ENCODE measurements at regions not wholly inside any gene's neighbourhood (a gene's known extent, or its start where the extent isn't known, plus 50 kb on each side); places are given as distances from the start of the nearest gene placed in this dataset.

DNA sequence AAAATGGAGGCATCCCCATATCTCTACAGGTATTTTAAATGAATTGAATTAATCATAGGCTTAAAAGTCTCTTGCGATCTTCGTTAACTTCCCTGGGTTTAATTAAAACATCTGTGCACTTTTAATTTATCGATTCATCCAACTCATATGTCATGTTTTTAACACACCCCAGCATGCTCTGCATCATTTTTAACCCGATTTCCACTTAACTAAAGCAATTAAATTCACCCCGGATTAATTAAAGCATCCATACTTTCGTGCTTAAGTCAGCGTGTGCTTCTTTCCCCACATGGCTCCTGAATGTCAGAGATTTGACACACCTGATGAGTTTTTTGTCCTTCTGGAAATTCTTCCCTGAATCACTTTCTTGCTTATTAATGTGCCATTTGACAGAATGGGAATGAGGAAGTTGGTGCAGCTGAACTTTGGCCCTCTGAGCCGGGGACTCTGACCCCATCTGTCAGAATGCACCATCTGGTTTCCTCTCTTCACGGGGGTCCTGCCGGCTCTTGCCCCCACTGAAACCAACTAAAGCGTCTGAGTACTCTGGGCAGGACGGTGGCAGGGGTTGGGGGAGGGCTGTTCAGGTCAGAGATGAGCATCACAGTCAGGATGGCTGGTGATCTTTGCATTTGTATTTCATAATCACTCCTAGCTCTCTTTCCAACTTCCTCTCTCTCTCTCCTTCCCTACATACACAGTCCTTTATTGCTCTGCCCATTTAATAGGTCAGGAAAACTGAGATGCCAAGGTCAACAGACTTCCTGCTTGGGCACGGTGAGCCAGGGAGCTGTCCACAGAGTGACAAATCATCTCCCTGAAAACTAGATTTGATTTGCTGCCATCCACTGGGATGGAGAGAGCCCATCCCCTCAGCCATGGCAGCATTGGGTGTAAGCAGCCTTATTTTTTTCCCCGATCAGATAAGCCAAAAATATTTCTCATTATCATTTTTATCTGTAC, 180.3 kb upstream of the WWC1 start:
- TF ChIP-seq POLR2A (IDR thresholded peaks at IDR 0.05): no peak
- TF ChIP-seq CTCF (IDR thresholded peaks at IDR 0.05): no peak
- intact Hi-C loops (cut with DNase I): loop anchor here in 1 of 2 donors (10.0 kb wide), 1 partner anchor 114 kb away; no protein-coding TSS in a partner anchor
- ATAC-seq (no peak), DNase-seq (no peak)
- Histone ChIP-seq H3K4me1 (no peaks in the 10 kb centered on the region), H3K4me3 (no peak overlapping the region), H3K36me3 (no peaks in the 10 kb centered on the region), H3K27me3 (no peaks in the 10 kb centered on the region), H3K27ac (no peak overlapping the region), H3K9me3 (no peaks in the 10 kb centered on the region)
- WGBS (ENCODE audit: insufficient coverage, low coverage, low lambda C conversion rate, missing lambda C conversion rate): 58% methylated on average over 12 of the region's 14 CpGs

DNA sequence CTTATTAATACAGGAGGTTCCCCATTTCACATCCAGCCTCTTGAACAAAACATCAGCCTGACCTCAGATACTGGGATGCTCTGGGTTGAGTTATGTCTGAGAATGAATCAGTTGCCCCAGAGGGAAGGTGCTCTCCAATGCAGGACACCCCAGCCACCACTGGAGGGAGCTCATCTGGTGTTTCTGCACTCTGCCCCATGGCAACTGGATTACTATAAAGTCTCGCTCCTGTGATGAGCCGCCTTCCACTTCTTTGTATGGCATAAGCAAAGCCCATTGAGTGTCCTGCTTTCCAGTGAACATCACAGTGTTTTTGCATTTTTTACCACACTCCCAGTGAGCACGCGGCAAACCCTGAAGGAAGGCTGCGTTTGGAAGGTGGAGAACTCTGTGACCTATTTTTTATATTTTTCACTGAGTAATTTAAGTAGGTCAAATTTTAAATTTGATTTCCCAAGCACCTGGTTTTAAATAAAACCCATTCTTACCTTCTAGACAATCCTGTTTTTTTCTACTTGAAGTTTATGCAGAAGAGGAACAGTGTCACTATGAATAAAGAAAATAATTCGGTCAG, 176.9 kb upstream of the WWC1 start:
- Histone ChIP-seq H3K27ac (no peak overlapping the region), H3K27me3 (no peaks in the 10 kb centered on the region), H3K36me3 (no peaks in the 10 kb centered on the region), H3K4me1 (no peaks in the 10 kb centered on the region), H3K4me3 (no peak overlapping the region), H3K9me3 (no peaks in the 10 kb centered on the region)
- WGBS (ENCODE audit: insufficient coverage, low coverage, low lambda C conversion rate, missing lambda C conversion rate): 70% methylated on average over 6 of the region's 6 CpGs
- TF ChIP-seq POLR2A (IDR thresholded peaks at IDR 0.05): no peak
- TF ChIP-seq CTCF (IDR thresholded peaks at IDR 0.05): peak; percentile 71 to 81 (median 78)
- DNase-seq (peak; percentile 60 to 72 (median 66)), ATAC-seq (peak; percentile 96 to 99 (median 98))
- intact Hi-C loops (cut with DNase I): loop anchor here in 1 of 2 donors (10.0 kb wide), 1 partner anchor 110 kb away; no protein-coding TSS in a partner anchor

GRCh38 chr5:168117469-168117868, 174.0 kb upstream of the WWC1 start:
- Histone ChIP-seq H3K27me3 (no peaks in the 10 kb centered on the region), H3K4me3 (no peak overlapping the region), H3K27ac (no peak overlapping the region), H3K36me3 (no peaks in the 10 kb centered on the region), H3K4me1 (no peaks in the 10 kb centered on the region), H3K9me3 (no peaks in the 10 kb centered on the region)
- DNase-seq (no peak), ATAC-seq (no peak)
- TF ChIP-seq POLR2A (IDR thresholded peaks at IDR 0.05) (no peak), CTCF (IDR thresholded peaks at IDR 0.05) (no peak)
- intact Hi-C loops (cut with DNase I): loop anchor here in 1 of 2 donors (10.0 kb wide), 1 partner anchor 107 kb away; no protein-coding TSS in a partner anchor
- 93% methylated on average over 5 of the region's 5 CpGs for WGBS (ENCODE audit: insufficient coverage, low coverage, low lambda C conversion rate, missing lambda C conversion rate)

DNA sequence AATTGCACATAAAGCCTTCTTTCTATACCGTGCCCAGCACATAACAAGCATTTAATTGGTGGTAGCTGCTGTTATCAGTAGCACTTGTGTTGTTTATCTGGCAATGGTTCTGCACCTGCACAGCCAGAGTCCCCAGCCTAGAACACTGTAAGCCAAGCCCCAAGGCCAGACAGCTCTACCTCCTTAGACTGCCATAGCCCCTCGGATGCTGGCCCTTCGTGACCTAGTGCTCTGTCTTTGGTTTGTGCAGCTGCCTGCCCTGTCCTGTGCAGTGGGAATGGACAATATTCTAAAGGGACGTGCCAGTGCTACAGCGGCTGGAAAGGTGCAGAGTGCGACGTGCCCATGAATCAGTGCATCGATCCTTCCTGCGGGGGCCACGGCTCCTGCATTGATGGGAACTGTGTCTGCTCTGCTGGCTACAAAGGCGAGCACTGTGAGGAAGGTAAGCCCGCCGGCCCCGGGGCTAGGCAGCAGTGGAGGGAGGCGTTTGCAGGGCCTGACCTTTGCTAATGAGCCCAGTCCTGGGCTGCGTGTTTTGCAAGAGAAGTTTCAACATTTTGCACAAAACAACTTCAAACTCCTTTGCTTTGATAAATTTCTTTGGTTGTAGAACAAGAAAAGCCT, 173.3 kb upstream of the WWC1 start:
- TF ChIP-seq CTCF (IDR thresholded peaks at IDR 0.05) (no peak), POLR2A (IDR thresholded peaks at IDR 0.05) (no peak)
- intact Hi-C loops (cut with DNase I): loop anchor here in 1 of 2 donors (10.0 kb wide), 1 partner anchor 107 kb away; no protein-coding TSS in a partner anchor
- Histone ChIP-seq H3K27me3 (no peaks in the 10 kb centered on the region), H3K4me1 (no peaks in the 10 kb centered on the region), H3K36me3 (no peaks in the 10 kb centered on the region), H3K9me3 (no peaks in the 10 kb centered on the region), H3K4me3 (no peak overlapping the region), H3K27ac (no peak overlapping the region)
- WGBS (ENCODE audit: insufficient coverage, low coverage, low lambda C conversion rate, missing lambda C conversion rate): 44% methylated on average over 8 of the region's 16 CpGs
- ATAC-seq: peak in 2 of 4 donors; percentile 10 to 28
- no peak for DNase-seq
